PC-3 (cell line): ENCODE measurements at regions not wholly inside any gene's neighbourhood (a gene's known extent, or its start where the extent isn't known, plus 50 kb on each side); places are given as distances from the start of the nearest gene placed in this dataset.

Source experiments
- EZH2 ChIP-seq: fragments of 300-600 bp; sonication (generic); IDR thresholded peaks from one replicate; pipeline ENCODE4 v1.6.1; 2017; ENCODE audit warnings: antibody characterized with exemption, mild to moderate bottlenecking, low read length; ENCODE audit not compliant: unreplicated experiment
- EZH2phosphoT487 ChIP-seq: fragments of 300-600 bp; sonication (generic); IDR thresholded peaks from 2 replicates; pipeline ENCODE4 v1.6.1; 2018; ENCODE audit warnings: mild to moderate bottlenecking, antibody characterized with exemption, low read length, borderline replicate concordance
- TF ChIP-seq, protein P1 (sequence below): fragments of 300-600 bp; sonication (generic); conservative IDR thresholded peaks from 2 replicates; pipeline ENCODE4 v1.5.1; 2017; ENCODE audit warnings: antibody characterized with exemption, low read depth, mild to moderate bottlenecking, low read length

DNA sequence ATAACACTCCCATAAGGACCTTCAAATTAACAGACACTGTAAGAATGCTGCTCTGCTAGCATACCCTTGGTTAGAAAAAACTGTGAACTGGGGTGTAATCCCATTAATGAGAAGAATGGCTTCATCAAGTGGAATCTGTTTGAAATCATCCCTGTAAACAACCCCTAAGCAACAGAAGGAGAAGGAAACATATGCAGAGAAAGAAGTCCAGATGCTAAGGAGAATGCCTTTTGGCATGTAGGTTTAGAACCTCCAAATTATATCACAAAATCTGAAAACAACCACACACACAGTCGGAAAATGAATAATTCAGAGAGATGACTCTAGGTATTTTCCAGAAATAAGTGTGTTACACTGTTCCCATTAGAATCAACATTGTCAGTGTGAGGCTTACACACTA is 140.2 kb downstream of the NUAK1 start:
- TF ChIP-seq, protein P1, sequence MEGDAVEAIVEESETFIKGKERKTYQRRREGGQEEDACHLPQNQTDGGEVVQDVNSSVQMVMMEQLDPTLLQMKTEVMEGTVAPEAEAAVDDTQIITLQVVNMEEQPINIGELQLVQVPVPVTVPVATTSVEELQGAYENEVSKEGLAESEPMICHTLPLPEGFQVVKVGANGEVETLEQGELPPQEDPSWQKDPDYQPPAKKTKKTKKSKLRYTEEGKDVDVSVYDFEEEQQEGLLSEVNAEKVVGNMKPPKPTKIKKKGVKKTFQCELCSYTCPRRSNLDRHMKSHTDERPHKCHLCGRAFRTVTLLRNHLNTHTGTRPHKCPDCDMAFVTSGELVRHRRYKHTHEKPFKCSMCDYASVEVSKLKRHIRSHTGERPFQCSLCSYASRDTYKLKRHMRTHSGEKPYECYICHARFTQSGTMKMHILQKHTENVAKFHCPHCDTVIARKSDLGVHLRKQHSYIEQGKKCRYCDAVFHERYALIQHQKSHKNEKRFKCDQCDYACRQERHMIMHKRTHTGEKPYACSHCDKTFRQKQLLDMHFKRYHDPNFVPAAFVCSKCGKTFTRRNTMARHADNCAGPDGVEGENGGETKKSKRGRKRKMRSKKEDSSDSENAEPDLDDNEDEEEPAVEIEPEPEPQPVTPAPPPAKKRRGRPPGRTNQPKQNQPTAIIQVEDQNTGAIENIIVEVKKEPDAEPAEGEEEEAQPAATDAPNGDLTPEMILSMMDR: no peak
- no peak for TF ChIP-seq EZH2phosphoT487
- no peak for TF ChIP-seq EZH2
